ENCODE measurements at regions not wholly inside any gene's neighbourhood (a gene's known extent, or its start where the extent isn't known, plus 50 kb on each side); places are given as distances from the start of the nearest gene placed in this dataset.
A peak's percentile ranks its signal among the peaks of the same experiment; 100 is the strongest.

- intact Hi-C loops (cut with micrococcal nuclease), result no loop called here
- no peak for TF ChIP-seq CTCF (IDR thresholded peaks at IDR 0.05; ENCODE audit: unreplicated experiment)
- Mint-ChIP-seq H3K9me3 (ENCODE audit: unreplicated experiment) (peaks cover 8% of the 10 kb centered on the region), H3K4me1 (ENCODE audit: insufficient read depth, unreplicated experiment) (peaks cover 5% of the 10 kb centered on the region), H3K4me3 (ENCODE audit: unreplicated experiment) (no peak overlapping the region), H3K27me3 (ENCODE audit: insufficient read depth, unreplicated experiment) (no peaks in the 10 kb centered on the region), H3K27ac (ENCODE audit: low read depth, unreplicated experiment) (no peak overlapping the region), H3K36me3 (ENCODE audit: insufficient read depth, unreplicated experiment) (peaks cover 19% of the 10 kb centered on the region)
- CTCF ChIA-PET, result no interaction called here
- BruUV-seq (replicated peaks), result no TSS peak
- DNase-seq (ENCODE audit: unreplicated experiment), result no peak
- POLR2A ChIA-PET, result no interaction called here
Observed at GRCh38 chr3:177914224-177914623, 622.0 kb upstream of the KCNMB2 start.

DNA sequence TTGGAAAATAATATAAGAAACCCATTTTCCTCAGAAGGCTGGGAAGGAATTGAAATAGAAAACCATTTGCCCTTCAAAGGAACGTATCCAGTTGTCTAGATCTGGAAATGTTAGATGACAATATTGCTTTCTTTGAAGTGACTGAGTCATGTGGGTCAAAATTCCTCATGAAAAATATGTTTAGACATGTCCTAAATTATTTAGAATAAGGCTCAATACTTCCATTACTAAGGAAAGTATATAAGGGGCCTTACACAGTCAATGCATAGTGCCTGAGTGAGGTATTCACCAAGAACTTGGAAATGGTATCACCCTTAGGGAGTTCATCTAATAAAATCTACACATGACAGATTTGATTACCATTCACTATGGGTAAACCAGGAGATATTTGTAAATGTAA is 619.8 kb upstream of the KCNMB2 start:
- no peaks in the 10 kb centered on the region for H3K9me3 Mint-ChIP-seq (ENCODE audit: unreplicated experiment)
- BruUV-seq (replicated peaks), result no TSS peak
- TF ChIP-seq CTCF (IDR thresholded peaks at IDR 0.05; ENCODE audit: unreplicated experiment), result no peak
- no peak overlapping the region for H3K4me3 Mint-ChIP-seq (ENCODE audit: unreplicated experiment)
- peaks cover 5% of the 10 kb centered on the region for H3K4me1 Mint-ChIP-seq (ENCODE audit: insufficient read depth, unreplicated experiment)
- intact Hi-C loops (cut with micrococcal nuclease), result no loop called here
- DNase-seq (ENCODE audit: unreplicated experiment), result no peak
- no peaks in the 10 kb centered on the region for H3K27me3 Mint-ChIP-seq (ENCODE audit: insufficient read depth, unreplicated experiment)
- POLR2A ChIA-PET, result no interaction called here
- CTCF ChIA-PET, result no interaction called here
- peak overlapping the region; percentile 76 for H3K27ac Mint-ChIP-seq (ENCODE audit: low read depth, unreplicated experiment)
- H3K36me3 Mint-ChIP-seq (ENCODE audit: insufficient read depth, unreplicated experiment), result peaks cover 1% of the 10 kb centered on the region

GRCh38 chr3:177917234-177917861 is 618.9 kb upstream of the KCNMB2 start:
- no peak overlapping the region for H3K4me3 Mint-ChIP-seq (ENCODE audit: unreplicated experiment)
- H3K4me1 Mint-ChIP-seq (ENCODE audit: insufficient read depth, unreplicated experiment), result peaks cover 5% of the 10 kb centered on the region
- TF ChIP-seq CTCF (IDR thresholded peaks at IDR 0.05; ENCODE audit: unreplicated experiment), result no peak
- DNase-seq (ENCODE audit: unreplicated experiment), result no peak
- no peaks in the 10 kb centered on the region for H3K27me3 Mint-ChIP-seq (ENCODE audit: insufficient read depth, unreplicated experiment)
- no peaks in the 10 kb centered on the region for H3K9me3 Mint-ChIP-seq (ENCODE audit: unreplicated experiment)
- BruUV-seq (replicated peaks), result no TSS peak
- intact Hi-C loops (cut with micrococcal nuclease), result no loop called here
- CTCF ChIA-PET, result interaction anchor here (0.6 to 1.2 kb wide), 2 partner anchors 12 to 435 kb away, joined by 3 read pairs; no protein-coding TSS in a partner anchor
- no peak overlapping the region for H3K27ac Mint-ChIP-seq (ENCODE audit: low read depth, unreplicated experiment)
- H3K36me3 Mint-ChIP-seq (ENCODE audit: insufficient read depth, unreplicated experiment), result no peaks in the 10 kb centered on the region
- POLR2A ChIA-PET, result interaction anchor here (0.7 kb wide), 1 partner anchor 16 kb away, joined by 3 read pairs; no protein-coding TSS in a partner anchor

DNA sequence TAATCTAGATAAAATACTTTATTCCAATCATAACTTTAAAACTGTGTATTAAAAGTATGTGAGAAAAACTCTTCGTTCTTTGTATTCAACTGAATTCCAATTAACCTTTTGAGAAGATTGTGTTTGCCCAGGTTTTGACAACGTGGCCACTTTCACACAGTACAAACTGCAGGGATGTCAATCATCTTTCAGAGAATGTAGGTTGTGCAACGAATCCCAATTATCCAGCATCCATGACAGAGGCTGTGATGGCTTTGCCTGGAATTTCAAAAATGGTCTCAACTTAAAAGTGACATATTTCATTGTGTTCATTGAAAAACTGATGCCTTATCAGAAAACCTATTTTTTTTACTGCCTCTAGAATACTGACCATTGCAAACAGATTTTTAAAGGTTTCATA is 615.1 kb upstream of the KCNMB2 start:
- POLR2A ChIA-PET, result no interaction called here
- Mint-ChIP-seq H3K4me1 (ENCODE audit: insufficient read depth, unreplicated experiment) (peaks cover 10% of the 10 kb centered on the region), H3K27me3 (ENCODE audit: insufficient read depth, unreplicated experiment) (no peaks in the 10 kb centered on the region), H3K36me3 (ENCODE audit: insufficient read depth, unreplicated experiment) (no peaks in the 10 kb centered on the region), H3K27ac (ENCODE audit: low read depth, unreplicated experiment) (no peak overlapping the region), H3K4me3 (ENCODE audit: unreplicated experiment) (no peak overlapping the region), H3K9me3 (ENCODE audit: unreplicated experiment) (no peaks in the 10 kb centered on the region)
- BruUV-seq (replicated peaks), result no TSS peak
- no peak for DNase-seq (ENCODE audit: unreplicated experiment)
- no peak for TF ChIP-seq CTCF (IDR thresholded peaks at IDR 0.05; ENCODE audit: unreplicated experiment)
- intact Hi-C loops (cut with micrococcal nuclease), result no loop called here
- CTCF ChIA-PET, result no interaction called here
